Stomach (tissue), 8 donors: ENCODE measurements at regions not wholly inside any gene's neighbourhood (a gene's known extent, or its start where the extent isn't known, plus 50 kb on each side); places are given as distances from the start of the nearest gene placed in this dataset.

Source experiments
- DNase-seq, 2 donors: peaks; one replicate each; pipeline versions ENCODE4 v3.0.0 to v3.0.0-alpha.2; 2013 to 2019
- H3K27ac ChIP-seq, 5 donors: fragments of 200-600 bp in 4 of 5; sonication (generic) in 4 of 5; one replicate each; pipeline ENCODE4 v1.5.1; 2013 to 2019; ENCODE audit warnings: mild to moderate bottlenecking in 1 of 5, moderate library complexity in 1 of 5
- H3K27me3 ChIP-seq, 3 donors: fragments of 200-600 bp; sonication (generic); one replicate each; pipeline ENCODE4 v1.5.1; 2017 to 2019; ENCODE audit warnings: mixed run types in 1 of 3
- H3K36me3 ChIP-seq, 4 donors: fragments of 200-600 bp; sonication (generic); 1 replicate in 3 of 4; 2 replicates in 1 of 4; pipeline ENCODE4 v1.5.1; 2016 to 2019
- H3K4me1 ChIP-seq, 4 donors: fragments of 200-600 bp; sonication (generic); one replicate each; pipeline ENCODE4 v1.5.1; 2016 to 2019
- H3K4me3 ChIP-seq, 4 donors: fragments of 200-600 bp; sonication (generic) in 3 of 4; one replicate each; pipeline ENCODE4 v1.5.1; 2016 to 2019; ENCODE audit warnings: mild to moderate bottlenecking in 1 of 4
- H3K9me3 ChIP-seq, 4 donors: fragments of 200-600 bp; sonication (generic); one replicate each; pipeline ENCODE4 v1.5.1; 2016 to 2019
- CTCF ChIP-seq, 7 experiments: fragments of 450-650 bp in 4 of 7; fragments of 200-600 bp in 3 of 7; sonication (generic) in 3 of 7; IDR thresholded peaks; one replicate each; pipeline ENCODE4 v1.5.1; 2016 to 2019; ENCODE audit warnings: antibody characterized with exemption in 7 of 7, control low read depth in 2 of 7, mild to moderate bottlenecking in 1 of 7
- EP300 ChIP-seq: sonication (generic); formaldehyde crosslinking; IDR thresholded peaks from one replicate; pipeline ENCODE4 v1.6.1; 2017; ENCODE audit warnings: antibody characterized with exemption
- POLR2A ChIP-seq, 4 donors: fragments of 450-650 bp; IDR thresholded peaks; one replicate each; pipeline ENCODE4 v1.6.1; 2016; ENCODE audit warnings: antibody characterized with exemption in 4 of 4, control low read depth in 2 of 4, mild to moderate bottlenecking in 1 of 4, moderate library complexity in 1 of 4
- POLR2AphosphoS5 ChIP-seq, 3 donors: sonication (generic); formaldehyde crosslinking; IDR thresholded peaks; one replicate each; pipeline ENCODE4 v1.6.1; 2016; ENCODE audit warnings: antibody characterized with exemption in 3 of 3
- WGBS, 5 donors: extraction: QIAGEN DNeasy Blood & Tissue Kit in 3 of 5; methylation state at CpG; one replicate each; pipeline versions ENCODE4 v1.1.5 to v1.1.7; 2013 to 2018; 5-methylcytosine and 5-hydroxymethylcytosine counted together
- intact Hi-C: fragments of 100-400 bp; cut with DNase I; formaldehyde crosslinking; loops from one replicate; pipeline ENCODE4 v1.15.1; 2023; ENCODE audit warnings: low total_unique reads
- donor health status: healthy with polysubstance abuse.
- donor health status: Bipolar disorder and iron deficiency.
- donor health status: healthy.

- Histone ChIP-seq H3K27me3 (no peaks in the 10 kb centered on the region), H3K9me3 (no peaks in the 10 kb centered on the region), H3K4me1 (no peaks in the 10 kb centered on the region), H3K36me3 (no peaks in the 10 kb centered on the region), H3K27ac (no peak overlapping the region), H3K4me3 (no peak overlapping the region)
- intact Hi-C loops, result no loop called here
- no peak for DNase-seq
- no peak for TF ChIP-seq EP300
- no peak for TF ChIP-seq POLR2A (IDR thresholded peaks at IDR 0.05)
- no peak for TF ChIP-seq CTCF (IDR thresholded peaks at IDR 0.05)
- TF ChIP-seq POLR2AphosphoS5 (IDR thresholded peaks at IDR 0.05), result no peak
Measured at GRCh38 chr4:12958436-12958835, 525.7 kb downstream of the RAB28 start.

DNA sequence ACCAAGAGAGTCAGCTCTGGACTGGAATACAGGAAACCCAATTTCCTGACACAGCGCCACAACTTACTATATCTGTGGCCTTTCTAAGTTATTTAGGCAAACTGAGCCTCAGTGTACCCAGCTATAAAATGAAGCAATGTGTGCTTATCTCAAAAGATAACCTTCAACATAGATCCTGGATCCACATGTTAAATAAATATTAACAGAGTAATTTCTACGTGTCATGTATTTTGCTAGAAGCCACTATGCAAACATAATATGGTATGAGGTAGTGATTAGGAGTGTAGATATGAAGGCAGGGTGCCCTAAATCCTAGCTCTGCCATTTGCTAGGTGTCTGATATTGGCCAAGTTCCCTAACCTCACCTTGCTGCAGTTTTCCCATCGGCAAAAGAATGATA, 527.0 kb downstream of the RAB28 start:
- 43 to 63% (median 59%) methylated on average over 3 of the region's 3 CpGs for WGBS, 5 donors
- Histone ChIP-seq H3K27ac (no peak overlapping the region), H3K27me3 (no peaks in the 10 kb centered on the region), H3K36me3 (no peaks in the 10 kb centered on the region), H3K4me1 (no peaks in the 10 kb centered on the region), H3K9me3 (no peaks in the 10 kb centered on the region), H3K4me3 (no peak overlapping the region)
- DNase-seq, result no peak
- TF ChIP-seq EP300 (no peak), POLR2AphosphoS5 (IDR thresholded peaks at IDR 0.05) (no peak), CTCF (IDR thresholded peaks at IDR 0.05) (no peak), POLR2A (IDR thresholded peaks at IDR 0.05) (no peak)
- intact Hi-C loops, result no loop called here

- Histone ChIP-seq H3K4me3 (no peak overlapping the region), H3K27me3 (no peaks in the 10 kb centered on the region), H3K9me3 (no peaks in the 10 kb centered on the region), H3K4me1 (no peaks in the 10 kb centered on the region), H3K27ac (no peak overlapping the region), H3K36me3 (no peaks in the 10 kb centered on the region)
- 55 to 81% (median 64%) methylated on average over 2 of the region's 2 CpGs for WGBS, 5 donors
- DNase-seq, result no peak
- intact Hi-C loops, result no loop called here
- TF ChIP-seq POLR2AphosphoS5 (IDR thresholded peaks at IDR 0.05) (no peak), EP300 (no peak), POLR2A (IDR thresholded peaks at IDR 0.05) (no peak), CTCF (IDR thresholded peaks at IDR 0.05) (no peak)
Measured at GRCh38 chr4:12956026-12956425, 528.1 kb downstream of the RAB28 start.

GRCh38 chr4:12949719-12950490, 534.2 kb downstream of the RAB28 start:
- no peaks in the 10 kb centered on the region for H3K9me3 ChIP-seq
- H3K27me3 ChIP-seq, result no peaks in the 10 kb centered on the region
- DNase-seq, result no peak
- no peaks in the 10 kb centered on the region for H3K36me3 ChIP-seq
- no peak for TF ChIP-seq EP300
- no peak for TF ChIP-seq CTCF (IDR thresholded peaks at IDR 0.05)
- no peak for TF ChIP-seq POLR2AphosphoS5 (IDR thresholded peaks at IDR 0.05)
- no peak for TF ChIP-seq POLR2A (IDR thresholded peaks at IDR 0.05)
- 45 to 56% (median 48%) methylated on average over 3 of the region's 3 CpGs for WGBS, 5 donors
- no peaks in the 10 kb centered on the region for H3K4me1 ChIP-seq
- intact Hi-C loops, result no loop called here
- H3K27ac ChIP-seq, result no peak overlapping the region
- no peak overlapping the region for H3K4me3 ChIP-seq
